Aorta (tissue), 5 donors: ENCODE measurements at regions not wholly inside any gene's neighbourhood (a gene's known extent, or its start where the extent isn't known, plus 50 kb on each side); places are given as distances from the start of the nearest gene placed in this dataset.

Source experiments
- ATAC-seq: fragments of 200-7000 bp; cut with Tn5 transposase; one replicate; pipeline ENCODE4 v1.9.1; 2022; ENCODE audit warnings: moderate library complexity; ENCODE audit not compliant: low FRiP score
- DNase-seq, 2 donors: peaks; one replicate each; pipeline ENCODE4 v3.0.0-alpha.2; 2020
- H3K27ac ChIP-seq, 2 donors: one replicate each; pipeline ENCODE4 v1.5.1; 2013; ENCODE audit warnings: low read length in 2 of 2, mild to moderate bottlenecking in 2 of 2, moderate library complexity in 2 of 2, control low read depth in 1 of 2, inconsistent platforms in 1 of 2, low read depth in 1 of 2
- H3K27me3 ChIP-seq, 2 donors: one replicate each; pipeline ENCODE4 v1.6.1; 2013; ENCODE audit warnings: control low read depth in 1 of 2, low read length in 1 of 2, mild to moderate bottlenecking in 1 of 2, moderate library complexity in 1 of 2; ENCODE audit not compliant: insufficient read depth in 2 of 2, control insufficient read depth in 1 of 2
- H3K36me3 ChIP-seq, 2 donors: one replicate each; pipeline ENCODE4 v1.6.1; 2013; ENCODE audit warnings: control low read depth in 1 of 2, low read length in 1 of 2, mild to moderate bottlenecking in 1 of 2; ENCODE audit not compliant: insufficient read depth in 2 of 2, control insufficient read depth in 1 of 2
- H3K4me1 ChIP-seq, 2 donors: one replicate each; pipeline ENCODE4 v1.6.1; 2013; ENCODE audit warnings: low read length in 2 of 2, control low read depth in 1 of 2, mild to moderate bottlenecking in 1 of 2, moderate library complexity in 1 of 2; ENCODE audit not compliant: insufficient read depth in 2 of 2, control insufficient read depth in 1 of 2
- H3K4me3 ChIP-seq, 2 donors: one replicate each; pipeline ENCODE4 v1.5.1; 2013; ENCODE audit warnings: low read length in 2 of 2, control low read depth in 1 of 2, mild to moderate bottlenecking in 1 of 2
- H3K9me3 ChIP-seq: one replicate; pipeline ENCODE4 v1.6.1; 2013; ENCODE audit warnings: mild to moderate bottlenecking, low read length; ENCODE audit not compliant: control insufficient read depth
- WGBS, 2 donors: extraction: QIAGEN DNeasy Blood & Tissue Kit; methylation state at CpG; one replicate each; pipeline ENCODE4 v1.1.7; 2013; 5-methylcytosine and 5-hydroxymethylcytosine counted together
- intact Hi-C, 2 donors: fragments of 100-400 bp; cut with DNase I; formaldehyde crosslinking; loops; one replicate each; pipeline versions ENCODE4 v1.14.2 to v1.15.0; 2022
- donor health status: healthy with polysubstance abuse.
- donor health status: Bipolar disorder and iron deficiency.
- donor health status: DM: no; HTN: no; CAD: no.
- donor health status: DM: no; HTN: no; CAD: no.
- donor health status: DM: yes; HTN: yes; CAD: no.

GRCh38 chr7:116310141-116310540 is 99.8 kb downstream of the TES start:
- no peak for ATAC-seq

GRCh38 chr7:116311259-116311658 is 100.9 kb downstream of the TES start:
- ATAC-seq (no peak), DNase-seq (no peak)
- no peaks in the 10 kb centered on the region for H3K27me3 ChIP-seq
- no peak overlapping the region for H3K4me3 ChIP-seq
- no peaks in the 10 kb centered on the region for H3K9me3 ChIP-seq
- intact Hi-C loops, result no loop called here
- peaks cover 0 to 5% of the 10 kb centered on the region in 2 donors for H3K4me1 ChIP-seq
- no peaks in the 10 kb centered on the region for H3K36me3 ChIP-seq
- WGBS, 2 donors, result 85 to 94% methylated on average over 3 of the region's 3 CpGs
- no peak overlapping the region for H3K27ac ChIP-seq

More at GRCh38 chr7:116310141-116310540, 99.8 kb downstream of the TES start:
- no peaks in the 10 kb centered on the region for H3K27me3 ChIP-seq
- no peak for DNase-seq
- no peak overlapping the region for H3K4me3 ChIP-seq
- H3K27ac ChIP-seq, result no peak overlapping the region
- WGBS, 2 donors, result 92 to 93% methylated on average over 3 of the region's 3 CpGs
- peaks cover 0 to 5% of the 10 kb centered on the region in 2 donors for H3K4me1 ChIP-seq
- intact Hi-C loops, result no loop called here
- no peaks in the 10 kb centered on the region for H3K9me3 ChIP-seq
- no peaks in the 10 kb centered on the region for H3K36me3 ChIP-seq

- H3K4me1 ChIP-seq, result peaks cover 2 to 5% of the 10 kb centered on the region in 2 donors
- H3K36me3 ChIP-seq, result no peaks in the 10 kb centered on the region
- H3K4me3 ChIP-seq, result no peak overlapping the region
- no peaks in the 10 kb centered on the region for H3K9me3 ChIP-seq
- ATAC-seq, result no peak
- no peaks in the 10 kb centered on the region for H3K27me3 ChIP-seq
- H3K27ac ChIP-seq, result no peak overlapping the region
- WGBS, 2 donors, result 97% methylated on average over 3 of the region's 3 CpGs
- no peak for DNase-seq
- intact Hi-C loops, result no loop called here
Observed at GRCh38 chr7:116311816-116312471, 101.6 kb downstream of the TES start.

GRCh38 chr7:116315293-116315692 is 105.0 kb downstream of the TES start:
- Histone ChIP-seq H3K36me3 (no peaks in the 10 kb centered on the region), H3K27ac (no peak overlapping the region), H3K9me3 (peaks cover 1% of the 10 kb centered on the region), H3K4me1 (peaks cover 0 to 2% of the 10 kb centered on the region in 2 donors), H3K4me3 (no peak overlapping the region), H3K27me3 (no peaks in the 10 kb centered on the region)
- intact Hi-C loops, result loop anchor here (5.0 kb wide), 2 partner anchors 33 to 38 kb away; no protein-coding TSS in a partner anchor
- WGBS, 2 donors, result 40 to 44% methylated on average over 6 of the region's 6 CpGs
- ATAC-seq (no peak), DNase-seq (no peak)

- Histone ChIP-seq H3K27me3 (no peaks in the 10 kb centered on the region), H3K36me3 (no peaks in the 10 kb centered on the region), H3K4me3 (no peak overlapping the region), H3K27ac (no peak overlapping the region), H3K9me3 (peaks cover 1% of the 10 kb centered on the region), H3K4me1 (peaks cover 0 to 2% of the 10 kb centered on the region in 2 donors)
- intact Hi-C loops, result loop anchor here (5.0 kb wide), 2 partner anchors 34 to 39 kb away; no protein-coding TSS in a partner anchor
- DNase-seq, result no peak
- no peak for ATAC-seq
- WGBS, 2 donors, result 71 to 79% methylated on average over 3 of the region's 3 CpGs
Observed at GRCh38 chr7:116315803-116316202, 105.5 kb downstream of the TES start.

GRCh38 chr7:116316838-116317628 is 106.7 kb downstream of the TES start:
- peak; percentile 55 to 76 for DNase-seq
- Histone ChIP-seq H3K27ac (peak overlapping the region in 1 of 2 donors; percentile 68), H3K4me3 (peak overlapping the region in 1 of 2 donors; percentile 15), H3K9me3 (peaks cover 1% of the 10 kb centered on the region), H3K27me3 (no peaks in the 10 kb centered on the region), H3K36me3 (no peaks in the 10 kb centered on the region), H3K4me1 (peaks cover 0 to 2% of the 10 kb centered on the region in 2 donors)
- 18 to 24% methylated on average over 7 of the region's 7 CpGs for WGBS, 2 donors
- intact Hi-C loops, result loop anchor here (5.0 kb wide), 2 partner anchors 35 to 40 kb away; no protein-coding TSS in a partner anchor
- ATAC-seq, result peak; percentile 92

GRCh38 chr7:116317907-116318306 is 107.6 kb downstream of the TES start:
- H3K4me3 ChIP-seq, result no peak overlapping the region
- ATAC-seq (no peak), DNase-seq (no peak)
- H3K36me3 ChIP-seq, result no peaks in the 10 kb centered on the region
- intact Hi-C loops, result loop anchor here (2.0 to 5.0 kb wide), 3 partner anchors 36 to 41 kb away; no protein-coding TSS in a partner anchor
- peaks cover 0 to 2% of the 10 kb centered on the region in 2 donors for H3K4me1 ChIP-seq
- 72 to 78% methylated on average over 4 of the region's 4 CpGs for WGBS, 2 donors
- H3K9me3 ChIP-seq, result peaks cover 1% of the 10 kb centered on the region
- no peak overlapping the region for H3K27ac ChIP-seq
- H3K27me3 ChIP-seq, result no peaks in the 10 kb centered on the region

GRCh38 chr7:116322541-116322940 is 112.2 kb downstream of the TES start:
- Histone ChIP-seq H3K36me3 (no peaks in the 10 kb centered on the region), H3K27me3 (no peaks in the 10 kb centered on the region), H3K9me3 (peaks cover 1% of the 10 kb centered on the region), H3K27ac (no peak overlapping the region), H3K4me1 (no peaks in the 10 kb centered on the region), H3K4me3 (no peak overlapping the region)
- ATAC-seq (no peak), DNase-seq (no peak)
- WGBS, 2 donors, result 86 to 89% methylated on average over 2 of the region's 2 CpGs
- intact Hi-C loops, result no loop called here
